H1 (cell line): ENCODE measurements at regions not wholly inside any gene's neighbourhood (a gene's known extent, or its start where the extent isn't known, plus 50 kb on each side); places are given as distances from the start of the nearest gene placed in this dataset.

ENCODE experiments used
- CTCF ChIA-PET: fragments of 300-600 bp; sonication (Branson Sonifier 250); formaldehyde crosslinking; loops from one replicate; lab custom pipeline; 2021; ENCODE audit not compliant: partially characterized antibody; lab: Charles Lee
- POLR2A ChIA-PET: fragments of 300-600 bp; sonication (Branson Sonifier 250); formaldehyde crosslinking; loops from one replicate; lab custom pipeline; 2021; ENCODE audit warnings: inconsistent platforms; ENCODE audit not compliant: partially characterized antibody; lab: Charles Lee
- DNase-seq, 2 experiments: peaks; one replicate each; pipeline versions ENCODE4 v3.0.0 to v3.0.0-alpha.2; 2010 to 2022; ENCODE audit warnings: low spot score in 2 of 2, low read depth in 1 of 2, mixed read lengths in 1 of 2
- FAIRE-seq: peaks from 2 replicates; lab custom pipeline; 2011; peaks lifted over from hg19 to GRCh38; lab: Jason Lieb, UNC
- H2AFZ ChIP-seq: 2 replicates; pipeline ENCODE4 v1.8.1; 2012; ENCODE audit warnings: low read length, inconsistent platforms
- H2AK5ac ChIP-seq: 2 replicates; pipeline ENCODE4 v1.6.1; 2013; ENCODE audit warnings: low read depth, low read length
- H2BK120ac ChIP-seq: replicated peaks from 2 replicates; pipeline ENCODE3; 2013; ENCODE audit warnings: low read depth, low read length, inconsistent platforms
- H2BK12ac ChIP-seq: 2 replicates; pipeline ENCODE4 v1.6.1; 2013; ENCODE audit warnings: low read depth, low read length
- H2BK15ac ChIP-seq: 2 replicates; pipeline ENCODE4 v1.6.1; 2013; ENCODE audit warnings: low read length
- H2BK20ac ChIP-seq: 2 replicates; pipeline ENCODE4 v1.6.1; 2013; ENCODE audit warnings: low read length
- H2BK5ac ChIP-seq: 2 replicates; pipeline ENCODE4 v1.6.1; 2013; ENCODE audit warnings: low read depth, low read length
- H3K14ac ChIP-seq: 2 replicates; pipeline ENCODE4 v1.6.1; 2013; ENCODE audit warnings: inconsistent platforms; ENCODE audit not compliant: insufficient read length
- H3K18ac ChIP-seq: 2 replicates; pipeline ENCODE4 v1.6.1; 2013; ENCODE audit warnings: low read length; ENCODE audit errors: extremely low read depth
- H3K23ac ChIP-seq: 2 replicates; pipeline ENCODE4 v1.6.1; 2013; ENCODE audit warnings: inconsistent platforms; ENCODE audit not compliant: insufficient read length
- H3K23me2 ChIP-seq: 2 replicates; pipeline ENCODE4 v1.6.1; 2013; ENCODE audit warnings: low read depth, low read length
- H3K27ac ChIP-seq: 2 replicates; pipeline ENCODE4 v1.6.1; 2011; ENCODE audit warnings: low read depth, low read length, inconsistent platforms
- H3K27me3 ChIP-seq, 4 experiments: replicated peaks in 1 of 4; 1 replicate in 1 of 4; 2 replicates in 3 of 4; pipeline versions ENCODE4 v1.6.1 to v1.8.1; 2011 to 2013; ENCODE audit warnings: low read length in 3 of 4, mild to moderate bottlenecking in 3 of 4, inconsistent platforms in 2 of 4, mixed read lengths in 2 of 4, moderate library complexity in 1 of 4; ENCODE audit not compliant: control insufficient read depth in 3 of 4, insufficient read depth in 3 of 4; ENCODE audit errors: extremely low read depth in 1 of 4
- H3K36me3 ChIP-seq, 4 experiments: 2 replicates each; pipeline versions ENCODE4 v1.6.1 to v1.8.1; 2011 to 2013; ENCODE audit warnings: mild to moderate bottlenecking in 4 of 4, low read length in 3 of 4, moderate library complexity in 2 of 4, control low read depth in 1 of 4, inconsistent platforms in 1 of 4; ENCODE audit not compliant: insufficient read depth in 4 of 4, control insufficient read depth in 2 of 4
- H3K4ac ChIP-seq: replicated peaks from 2 replicates; pipeline ENCODE3; 2013; ENCODE audit warnings: low read length, low read depth, mixed read lengths, inconsistent platforms; ENCODE audit not compliant: insufficient read length
- H3K4me1 ChIP-seq, 4 experiments: replicated peaks in 1 of 4; 1 replicate in 1 of 4; 2 replicates in 3 of 4; pipeline versions ENCODE4 v1.6.1 to v1.8.1; 2011 to 2013; ENCODE audit warnings: low read length in 3 of 4, inconsistent platforms in 2 of 4, mixed read lengths in 1 of 4; ENCODE audit not compliant: insufficient read depth in 4 of 4, control insufficient read depth in 3 of 4
- H3K4me2 ChIP-seq, 2 experiments: 2 replicates each; pipeline versions ENCODE4 v1.6.1 to v1.8.1; 2011 to 2013; ENCODE audit warnings: low read depth in 2 of 2, low read length in 2 of 2, control low read depth in 1 of 2, inconsistent platforms in 1 of 2, mild to moderate bottlenecking in 1 of 2; ENCODE audit not compliant: insufficient read depth in 1 of 2
- H3K4me3 ChIP-seq, 4 experiments: fragments of 200-600, 300-600 bp in 1 of 4; sonication (generic), shearing (Covaris generic), sonication (Bioruptor Twin) in 1 of 4; 2 replicates each; pipeline versions ENCODE4 v1.5.1 to v1.8.1; 2011 to 2016; ENCODE audit warnings: low read length in 4 of 4, low read depth in 3 of 4, control low read depth in 2 of 4, inconsistent platforms in 2 of 4, mild to moderate bottlenecking in 2 of 4, mixed read lengths in 1 of 4, moderate library complexity in 1 of 4; ENCODE audit not compliant: insufficient read depth in 2 of 4; ENCODE audit errors: extremely low read depth in 1 of 4
- H3K56ac ChIP-seq: replicated peaks from 2 replicates; pipeline ENCODE3; 2013; ENCODE audit warnings: low read depth, mild to moderate bottlenecking, mixed read lengths, low read length, inconsistent platforms; ENCODE audit not compliant: insufficient read length
- H3K79me1 ChIP-seq: 2 replicates; pipeline ENCODE4 v1.6.1; 2013; ENCODE audit warnings: low read depth, low read length, control low read depth
- H3K79me2 ChIP-seq, 2 experiments: 2 replicates each; pipeline versions ENCODE4 v1.6.1 to v1.8.1; 2012 to 2013; ENCODE audit warnings: low read length in 2 of 2, mild to moderate bottlenecking in 2 of 2, inconsistent platforms in 1 of 2; ENCODE audit not compliant: insufficient read depth in 2 of 2, control insufficient read depth in 1 of 2
- H3K9ac ChIP-seq, 4 experiments: replicated peaks in 1 of 4; 1 replicate in 1 of 4; 2 replicates in 3 of 4; pipeline versions ENCODE4 v1.6.1 to v1.8.1; 2011 to 2013; ENCODE audit warnings: low read depth in 3 of 4, low read length in 3 of 4, control low read depth in 2 of 4, mild to moderate bottlenecking in 2 of 4, moderate library complexity in 2 of 4, inconsistent platforms in 1 of 4; ENCODE audit errors: extremely low read depth in 1 of 4
- H3K9me3 ChIP-seq, 2 experiments: 2 replicates each; pipeline versions ENCODE4 v1.6.1 to v1.8.1; 2012 to 2013; ENCODE audit warnings: mild to moderate bottlenecking in 2 of 2, moderate library complexity in 2 of 2, control low read depth in 1 of 2, inconsistent platforms in 1 of 2, low read depth in 1 of 2, low read length in 1 of 2, mixed read lengths in 1 of 2; ENCODE audit not compliant: insufficient read depth in 2 of 2
- H4K20me1 ChIP-seq, 2 experiments: replicated peaks in 1 of 2; 2 replicates each; pipeline versions ENCODE3 to v1.8.1; 2011 to 2013; ENCODE audit warnings: inconsistent platforms in 2 of 2, low read length in 2 of 2, mild to moderate bottlenecking in 1 of 2; ENCODE audit not compliant: insufficient read depth in 2 of 2, control insufficient read depth in 1 of 2
- H4K5ac ChIP-seq: 2 replicates; pipeline ENCODE4 v1.6.1; 2013; ENCODE audit warnings: low read length, low read depth, mixed read lengths, inconsistent platforms; ENCODE audit not compliant: insufficient read length
- H4K8ac ChIP-seq: 2 replicates; pipeline ENCODE4 v1.8.0; 2013; ENCODE audit warnings: mild to moderate bottlenecking, moderate library complexity, low read length, inconsistent platforms; ENCODE audit not compliant: insufficient read depth; ENCODE audit errors: extremely low read depth
- H4K91ac ChIP-seq: replicated peaks from 2 replicates; pipeline ENCODE3; 2013; ENCODE audit warnings: low read length, mixed read lengths, inconsistent platforms; ENCODE audit not compliant: insufficient read length
- CTCF ChIP-seq, 3 experiments: IDR thresholded peaks; 1 replicate in 2 of 3; 2 replicates in 1 of 3; pipeline versions ENCODE4 v1.5.1 to v1.6.1; 2011; ENCODE audit warnings: low read length in 3 of 3, mild to moderate bottlenecking in 3 of 3, inconsistent platforms in 2 of 3, low read depth in 1 of 3, moderate library complexity in 1 of 3; ENCODE audit not compliant: insufficient read depth in 1 of 3; ENCODE audit errors: control extremely low read depth in 1 of 3
- HDAC2 ChIP-seq, 2 experiments: fragments of 300-600 bp in 1 of 2; sonication (generic) in 1 of 2; IDR thresholded peaks; 2 replicates each; pipeline ENCODE4 v1.6.1; 2011 to 2012; ENCODE audit warnings: low read depth in 2 of 2, low read length in 2 of 2, mild to moderate bottlenecking in 2 of 2, moderate library complexity in 2 of 2, borderline replicate concordance in 1 of 2, inconsistent platforms in 1 of 2
- MAFK ChIP-seq: IDR thresholded peaks from 2 replicates; pipeline ENCODE4 v1.6.1; 2012; ENCODE audit warnings: low read depth, mild to moderate bottlenecking, improper control_type of control experiment, low read length
- MAX ChIP-seq: IDR thresholded peaks from 2 replicates; pipeline ENCODE4 v1.6.1; 2012; ENCODE audit warnings: inconsistent platforms
- POLR2A ChIP-seq, 2 experiments: IDR thresholded peaks; 1 replicate in 1 of 2; 2 replicates in 1 of 2; pipeline ENCODE4 v1.6.1; 2011; ENCODE audit warnings: low read depth in 2 of 2, low read length in 2 of 2, mild to moderate bottlenecking in 2 of 2; ENCODE audit errors: control extremely low read depth in 1 of 2
- RNF2 ChIP-seq: fragments of 200-900, 300-1000 bp; sonication (generic); IDR thresholded peaks from 2 replicates; pipeline ENCODE4 v1.7.1; 2016; ENCODE audit warnings: borderline replicate concordance, low read depth, mild to moderate bottlenecking, antibody characterized with exemption, low read length; ENCODE audit not compliant: poor library complexity, severe bottlenecking; ENCODE audit errors: missing control alignments
- RXRA ChIP-seq: IDR thresholded peaks from 2 replicates; pipeline ENCODE4 v1.6.1; 2011; ENCODE audit warnings: low read depth, mild to moderate bottlenecking, low read length, moderate library complexity; ENCODE audit not compliant: insufficient read depth
- SP2 ChIP-seq: IDR thresholded peaks from 2 replicates; pipeline ENCODE4 v1.6.1; 2012; ENCODE audit warnings: mild to moderate bottlenecking, low read length, inconsistent platforms
- USF2 ChIP-seq: IDR thresholded peaks from 2 replicates; pipeline ENCODE4 v1.6.1; 2011; ENCODE audit warnings: low read length, improper control_type of control experiment
- WGBS, 2 experiments: shearing (Covaris generic) in 1 of 2; methylation state at CpG; one replicate each; pipeline versions ENCODE4 v1.1.6 to v1.1.7; 2013 to 2015; ENCODE audit warnings: low lambda C conversion rate in 2 of 2, mixed read lengths in 2 of 2, inconsistent platforms in 1 of 2, low coverage in 1 of 2, missing lambda C conversion rate in 1 of 2; ENCODE audit not compliant: insufficient replicate concordance in 2 of 2, insufficient coverage in 1 of 2, insufficient read length in 1 of 2; ENCODE audit errors: extremely low coverage in 1 of 2, missing lambda C conversion rate in 1 of 2; 5-methylcytosine and 5-hydroxymethylcytosine counted together

GRCh38 chr2:125644257-125644656 lies 1011.7 kb upstream of the GYPC start:
- Histone ChIP-seq H2BK5ac (no peak overlapping the region), H3K4me2 (no peak overlapping the region), H3K9me3 (no peaks in the 10 kb centered on the region), H3K27ac (no peak overlapping the region), H2BK15ac (no peak overlapping the region), H3K79me1 (no peaks in the 10 kb centered on the region), H2BK20ac (no peak overlapping the region), H3K23me2 (no peaks in the 10 kb centered on the region), H4K91ac (no peak overlapping the region), H2AK5ac (no peak overlapping the region), H2BK12ac (no peak overlapping the region), H3K36me3 (no peaks in the 10 kb centered on the region), H4K5ac (no peak overlapping the region), H4K20me1 (no peaks in the 10 kb centered on the region), H3K4me1 (no peaks in the 10 kb centered on the region; a peak in 1 of 7 replicates), H3K18ac (no peak overlapping the region), H2BK120ac (no peak overlapping the region), H3K14ac (no peak overlapping the region), H3K9ac (no peak overlapping the region), H3K4me3 (no peak overlapping the region), H3K79me2 (no peaks in the 10 kb centered on the region), H4K8ac (no peak overlapping the region), H3K4ac (no peak overlapping the region), H2AFZ (no peak overlapping the region), H3K23ac (no peak overlapping the region), H3K56ac (no peak overlapping the region), H3K27me3 (no peaks in the 10 kb centered on the region)
- CTCF ChIA-PET, result interaction anchor here (1.7 kb wide), 1 partner anchor 10 kb away, joined by 5 read pairs; no protein-coding TSS in a partner anchor
- FAIRE-seq (no peak), DNase-seq (no peak)
- WGBS, 2 experiments, result 86% methylated on average over 1 of the region's 1 CpG; no CpG with 5 or more reads in 1 of the 2 experiments
- POLR2A ChIA-PET, result no interaction called here
- TF ChIP-seq RXRA (no peak), POLR2A (IDR thresholded peaks at IDR 0.05; ENCODE audit: control extremely low read depth in 1 of 2, low read depth in 2 of 2, low read length in 2 of 2) (no peak), USF2 (no peak), CTCF (IDR thresholded peaks at IDR 0.05; ENCODE audit: control extremely low read depth in 1 of 3, insufficient read depth in 1 of 3, low read depth in 1 of 3, low read length in 3 of 3) (no peak), SP2 (no peak), HDAC2 (IDR thresholded peaks at IDR 0.05; ENCODE audit: borderline replicate concordance in 1 of 2, low read depth in 2 of 2, low read length in 2 of 2) (no peak), MAFK (no peak), RNF2 (no peak), MAX (no peak)
